Mucosa of rectum (tissue), 2 donors: ENCODE measurements at regions not wholly inside any gene's neighbourhood (a gene's known extent, or its start where the extent isn't known, plus 50 kb on each side); places are given as distances from the start of the nearest gene placed in this dataset.
"Not testable (repeated sequence)": the region's sequence is repeated elsewhere in the genome, so short reads cannot be mapped to it uniquely, and the experiment has no call there.

Source experiments
- H3K27ac ChIP-seq, 2 donors: one replicate each; pipeline ENCODE4 v1.7.0; 2013; ENCODE audit warnings: inconsistent platforms in 2 of 2, low read depth in 2 of 2, low read length in 2 of 2
- H3K27me3 ChIP-seq, 2 donors: one replicate each; pipeline ENCODE4 v1.7.0; 2013; ENCODE audit warnings: low read length in 2 of 2; ENCODE audit not compliant: control insufficient read depth in 2 of 2, insufficient read depth in 2 of 2
- H3K36me3 ChIP-seq, 2 donors: one replicate each; pipeline ENCODE4 v1.7.0; 2013; ENCODE audit warnings: low read length in 2 of 2; ENCODE audit not compliant: control insufficient read depth in 2 of 2, insufficient read depth in 2 of 2
- H3K4me1 ChIP-seq, 2 donors: one replicate each; pipeline ENCODE4 v1.7.0; 2013; ENCODE audit warnings: low read length in 2 of 2, mild to moderate bottlenecking in 1 of 2; ENCODE audit not compliant: control insufficient read depth in 2 of 2, insufficient read depth in 2 of 2
- H3K4me3 ChIP-seq, 2 donors: one replicate each; pipeline ENCODE4 v1.7.0; 2013; ENCODE audit warnings: low read length in 2 of 2
- H3K9ac ChIP-seq, 2 donors: one replicate each; pipeline ENCODE4 v1.7.0; 2013; ENCODE audit warnings: low read length in 2 of 2, low read depth in 1 of 2, mild to moderate bottlenecking in 1 of 2
- H3K9me3 ChIP-seq, 2 donors: one replicate each; pipeline ENCODE4 v1.7.0; 2013; ENCODE audit warnings: low read length in 2 of 2; ENCODE audit not compliant: control insufficient read depth in 2 of 2
- donor health status: healthy.
- donor health status: Normal muscosa, but diverticular disease.

DNA sequence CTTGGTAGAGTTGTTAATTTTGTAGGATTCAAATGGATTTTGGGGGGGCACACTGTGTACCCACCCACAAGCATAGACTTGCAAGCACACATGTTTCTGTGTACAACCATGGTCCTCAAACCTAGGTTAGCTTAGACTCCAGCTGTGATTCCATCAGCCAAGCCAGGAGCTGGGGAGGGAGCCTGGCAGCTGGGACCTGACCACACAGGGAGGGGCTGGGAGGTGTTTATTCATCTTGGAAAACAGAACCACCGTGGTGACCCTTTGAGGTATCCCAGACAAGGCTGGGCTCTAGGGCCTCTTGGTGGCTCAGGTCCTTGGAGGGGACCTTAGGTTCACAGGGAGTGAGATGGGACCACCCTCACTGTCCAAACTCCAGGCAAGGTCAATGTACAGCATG is 410.3 kb downstream of the NEBL start:
- H3K27me3 ChIP-seq: no peaks in the 10 kb centered on the region
- no peaks in the 10 kb centered on the region for H3K9me3 ChIP-seq
- no peaks in the 10 kb centered on the region for H3K36me3 ChIP-seq
- H3K27ac ChIP-seq: no peak overlapping the region
- H3K4me1 ChIP-seq: no peaks in the 10 kb centered on the region
- H3K9ac ChIP-seq: no peak overlapping the region
- no peak overlapping the region for H3K4me3 ChIP-seq

GRCh38 chr10:20485554-20485953 is 411.6 kb downstream of the NEBL start:
- Histone ChIP-seq H3K9me3 (no peaks in the 10 kb centered on the region), H3K27me3 (no peaks in the 10 kb centered on the region), H3K4me3 (no peak overlapping the region), H3K9ac (no peak overlapping the region), H3K4me1 (no peaks in the 10 kb centered on the region), H3K36me3 (no peaks in the 10 kb centered on the region), H3K27ac (no peak overlapping the region)

GRCh38 chr10:20481054-20481453 is 416.1 kb downstream of the NEBL start:
- no peak overlapping the region for H3K4me3 ChIP-seq
- H3K27ac ChIP-seq: no peak overlapping the region
- no peak overlapping the region for H3K9ac ChIP-seq
- H3K9me3 ChIP-seq: no peaks in the 10 kb centered on the region
- no peaks in the 10 kb centered on the region for H3K27me3 ChIP-seq
- no peaks in the 10 kb centered on the region for H3K36me3 ChIP-seq
- no peaks in the 10 kb centered on the region for H3K4me1 ChIP-seq

DNA sequence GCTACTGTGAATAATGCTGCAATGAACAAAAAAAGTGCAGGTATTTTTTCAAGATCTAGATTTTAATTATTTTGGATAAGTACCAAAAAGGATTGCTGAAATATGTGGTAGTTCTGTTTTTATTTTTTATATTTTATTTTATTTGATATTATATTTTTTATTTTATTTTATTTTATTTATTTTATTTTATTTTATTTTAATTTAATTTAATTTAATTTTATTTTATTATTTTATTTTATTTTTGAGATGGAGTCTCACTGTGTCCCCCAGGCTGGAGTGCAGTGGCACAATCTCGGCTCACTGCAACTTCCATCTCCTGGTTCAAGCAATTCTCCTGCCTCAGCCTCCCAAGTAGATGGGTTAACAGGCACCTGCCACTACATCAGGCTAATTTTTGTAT is 416.5 kb downstream of the NEBL start:
- not testable (repeated sequence) for H3K27me3 ChIP-seq, H3K9ac ChIP-seq, H3K9me3 ChIP-seq, H3K27ac ChIP-seq, H3K4me3 ChIP-seq, H3K36me3 ChIP-seq, H3K4me1 ChIP-seq

DNA sequence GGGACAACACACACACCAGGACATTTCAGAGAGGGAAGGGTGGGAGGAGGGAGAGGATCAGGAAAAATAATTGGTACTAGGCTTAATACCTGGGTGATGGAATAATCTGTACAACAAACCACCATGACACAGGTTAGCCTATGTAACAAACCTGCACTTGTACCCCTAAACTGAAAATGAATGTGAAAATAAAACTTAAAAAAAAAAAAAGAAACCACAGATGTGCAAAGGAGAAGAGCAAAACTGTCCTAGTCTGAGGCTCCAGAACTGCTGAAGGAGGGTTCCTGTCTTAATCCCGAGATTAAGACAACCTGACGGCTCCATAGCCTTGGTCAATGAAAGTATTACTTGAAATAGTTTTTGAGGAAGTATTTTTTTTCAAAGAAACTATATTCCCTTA is 423.0 kb downstream of the NEBL start:
- Histone ChIP-seq H3K9me3 (no peaks in the 10 kb centered on the region), H3K36me3 (no peaks in the 10 kb centered on the region), H3K4me3 (no peak overlapping the region), H3K27ac (no peak overlapping the region), H3K9ac (no peak overlapping the region), H3K4me1 (no peaks in the 10 kb centered on the region), H3K27me3 (no peaks in the 10 kb centered on the region)

- Histone ChIP-seq H3K4me1 (no peaks in the 10 kb centered on the region), H3K9me3 (no peaks in the 10 kb centered on the region), H3K36me3 (no peaks in the 10 kb centered on the region), H3K27ac (no peak overlapping the region), H3K4me3 (no peak overlapping the region), H3K9ac (no peak overlapping the region), H3K27me3 (no peaks in the 10 kb centered on the region)
These were observed 423.9 kb downstream of the NEBL start for GRCh38 chr10:20473023-20473760.

DNA sequence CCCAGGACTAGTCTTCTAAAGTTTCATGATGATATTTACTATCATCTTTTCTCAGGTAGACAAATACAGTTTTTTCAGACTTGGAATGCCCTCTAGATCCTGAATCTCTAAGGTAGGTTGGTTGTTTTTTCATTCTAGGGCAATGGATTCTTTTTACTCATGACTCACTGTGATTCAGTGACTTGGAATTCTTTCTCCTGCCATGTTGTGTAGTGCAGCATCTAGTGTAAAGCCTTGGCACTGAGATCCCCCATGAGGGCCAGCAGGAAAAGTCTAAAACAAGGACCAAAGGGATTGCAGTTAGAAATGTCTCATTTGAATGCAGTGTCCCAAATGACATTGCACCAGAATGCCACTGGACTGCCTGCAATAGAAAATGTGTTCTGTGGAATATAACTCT is 430.4 kb downstream of the NEBL start:
- Histone ChIP-seq H3K9me3 (no peaks in the 10 kb centered on the region), H3K9ac (no peak overlapping the region), H3K4me1 (no peaks in the 10 kb centered on the region), H3K36me3 (no peaks in the 10 kb centered on the region), H3K27me3 (no peaks in the 10 kb centered on the region), H3K4me3 (no peak overlapping the region), H3K27ac (no peak overlapping the region)

DNA sequence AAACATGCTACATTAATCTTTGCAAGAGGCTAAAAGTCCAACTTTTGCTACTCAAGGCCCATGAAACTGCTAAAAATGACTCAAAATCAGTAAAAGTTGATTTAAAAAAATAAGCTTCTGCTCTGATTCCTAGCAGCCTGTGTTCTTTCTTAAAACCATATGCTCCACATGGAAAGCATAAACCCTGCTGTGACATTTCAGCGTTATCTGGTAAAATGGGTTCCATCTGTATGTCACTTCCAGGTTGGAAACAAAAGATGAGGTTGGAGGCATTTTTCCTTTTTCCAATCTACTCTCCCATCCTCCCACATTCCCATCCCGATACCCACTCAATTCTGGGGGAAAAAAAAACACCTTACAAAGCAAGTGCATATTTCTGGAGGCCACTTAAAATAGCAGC is 439.5 kb downstream of the NEBL start:
- Histone ChIP-seq H3K4me3 (no peak overlapping the region), H3K27ac (no peak overlapping the region), H3K36me3 (no peaks in the 10 kb centered on the region), H3K9ac (no peak overlapping the region), H3K27me3 (no peaks in the 10 kb centered on the region), H3K9me3 (no peaks in the 10 kb centered on the region), H3K4me1 (no peaks in the 10 kb centered on the region)

GRCh38 chr10:20455774-20456173 is 441.3 kb downstream of the NEBL start:
- Histone ChIP-seq H3K4me1 (no peaks in the 10 kb centered on the region), H3K4me3 (no peak overlapping the region), H3K36me3 (no peaks in the 10 kb centered on the region), H3K27me3 (no peaks in the 10 kb centered on the region), H3K9ac (no peak overlapping the region), H3K9me3 (no peaks in the 10 kb centered on the region), H3K27ac (no peak overlapping the region)

GRCh38 chr10:20454331-20454730 is 442.8 kb downstream of the NEBL start:
- H3K36me3 ChIP-seq: no peaks in the 10 kb centered on the region
- H3K9me3 ChIP-seq: no peaks in the 10 kb centered on the region
- H3K27ac ChIP-seq: no peak overlapping the region

More at GRCh38 chr10:20454331-20454730, 442.8 kb downstream of the NEBL start:
- Histone ChIP-seq H3K4me1 (no peaks in the 10 kb centered on the region), H3K27me3 (no peaks in the 10 kb centered on the region), H3K9ac (no peak overlapping the region), H3K4me3 (no peak overlapping the region)
